ENCODE measurements at regions not wholly inside any gene's neighbourhood (a gene's known extent, or its start where the extent isn't known, plus 50 kb on each side); places are given as distances from the start of the nearest gene placed in this dataset.

DNA sequence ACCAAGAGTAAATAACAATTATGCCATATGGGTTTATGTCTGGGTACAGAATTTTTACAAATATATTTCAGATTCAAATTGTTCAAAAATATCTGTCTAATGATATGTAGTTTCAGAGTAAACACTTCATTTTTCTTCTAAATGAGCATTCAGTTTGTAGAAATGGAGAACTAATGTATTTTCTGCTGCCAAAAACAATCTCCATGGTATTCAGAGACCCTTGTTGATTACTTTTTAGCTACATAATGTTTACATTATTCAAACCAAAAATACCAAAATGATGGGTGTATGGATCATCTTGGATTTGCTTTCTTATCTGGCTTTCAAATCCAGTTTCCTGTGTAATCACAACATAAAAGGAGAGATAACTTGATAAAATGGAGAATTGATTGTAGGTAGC, 576.0 kb upstream of the CDH4 start:
- H3K9ac ChIP-seq (ENCODE audit: low read length): no peak overlapping the region

DNA sequence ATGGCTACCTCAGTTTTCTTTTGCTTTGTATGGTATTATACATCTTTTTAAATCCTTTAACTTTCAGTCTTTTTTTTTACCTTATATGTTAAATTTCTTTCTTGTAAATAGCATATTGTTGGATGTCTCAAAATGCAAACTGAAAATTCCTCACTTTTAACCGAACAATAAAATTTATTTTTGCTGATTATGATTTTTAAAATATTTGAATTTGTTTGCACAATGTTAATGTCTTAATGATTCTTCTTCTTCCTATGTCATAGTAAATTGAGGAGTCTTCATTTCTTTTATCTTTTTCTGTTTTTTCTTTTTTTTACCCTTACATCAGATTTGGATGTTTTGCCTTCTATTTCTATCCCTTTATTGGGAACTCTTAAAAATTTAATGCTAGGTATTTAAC, 574.2 kb upstream of the CDH4 start:
- Histone ChIP-seq H3K4me3 (ENCODE audit: low read length) (no peak overlapping the region), H2AFZ (ENCODE audit: low read length) (no peak overlapping the region), H3K79me2 (ENCODE audit: low read length) (no peaks in the 10 kb centered on the region), H3K4me2 (ENCODE audit: low read depth, low read length) (no peak overlapping the region), H3K36me3 (replicated peaks; ENCODE audit: insufficient read depth, low read length) (no peaks in the 10 kb centered on the region), H3F3A (ENCODE audit: insufficient read depth, low read length) (no peaks in the 10 kb centered on the region), H3K27me3 (replicated peaks; ENCODE audit: insufficient read depth, low read length) (no peaks in the 10 kb centered on the region), H3K9me2 (replicated peaks; ENCODE audit: insufficient read depth, low read length) (no peaks in the 10 kb centered on the region), H3K27ac (ENCODE audit: low read length) (no peak overlapping the region), H4K20me1 (ENCODE audit: insufficient read depth, low read length) (no peaks in the 10 kb centered on the region), H3K9ac (ENCODE audit: low read length) (no peak overlapping the region), H3K4me1 (ENCODE audit: low read length) (no peaks in the 10 kb centered on the region), H3K9me3 (replicated peaks; ENCODE audit: insufficient read depth, low read length) (no peaks in the 10 kb centered on the region)
- TF ChIP-seq EZH2 (optimal IDR thresholded peaks at IDR 0.05; ENCODE audit: low read depth, low read length): no peak
- TF ChIP-seq, protein P1, sequence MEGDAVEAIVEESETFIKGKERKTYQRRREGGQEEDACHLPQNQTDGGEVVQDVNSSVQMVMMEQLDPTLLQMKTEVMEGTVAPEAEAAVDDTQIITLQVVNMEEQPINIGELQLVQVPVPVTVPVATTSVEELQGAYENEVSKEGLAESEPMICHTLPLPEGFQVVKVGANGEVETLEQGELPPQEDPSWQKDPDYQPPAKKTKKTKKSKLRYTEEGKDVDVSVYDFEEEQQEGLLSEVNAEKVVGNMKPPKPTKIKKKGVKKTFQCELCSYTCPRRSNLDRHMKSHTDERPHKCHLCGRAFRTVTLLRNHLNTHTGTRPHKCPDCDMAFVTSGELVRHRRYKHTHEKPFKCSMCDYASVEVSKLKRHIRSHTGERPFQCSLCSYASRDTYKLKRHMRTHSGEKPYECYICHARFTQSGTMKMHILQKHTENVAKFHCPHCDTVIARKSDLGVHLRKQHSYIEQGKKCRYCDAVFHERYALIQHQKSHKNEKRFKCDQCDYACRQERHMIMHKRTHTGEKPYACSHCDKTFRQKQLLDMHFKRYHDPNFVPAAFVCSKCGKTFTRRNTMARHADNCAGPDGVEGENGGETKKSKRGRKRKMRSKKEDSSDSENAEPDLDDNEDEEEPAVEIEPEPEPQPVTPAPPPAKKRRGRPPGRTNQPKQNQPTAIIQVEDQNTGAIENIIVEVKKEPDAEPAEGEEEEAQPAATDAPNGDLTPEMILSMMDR (IDR thresholded peaks at IDR 0.05; ENCODE audit: low read length): no peak
- no peak for TF ChIP-seq EZH2phosphoT487 (IDR thresholded peaks at IDR 0.05; ENCODE audit: low read length)
- no peak for DNase-seq

More for the DNA sequence above, 576.0 kb upstream of the CDH4 start:
- H3K9me2 ChIP-seq (replicated peaks; ENCODE audit: insufficient read depth, low read length): no peaks in the 10 kb centered on the region
- no peaks in the 10 kb centered on the region for H3F3A ChIP-seq (ENCODE audit: insufficient read depth, low read length)
- H3K36me3 ChIP-seq (replicated peaks; ENCODE audit: insufficient read depth, low read length): no peaks in the 10 kb centered on the region
- no peak overlapping the region for H3K4me3 ChIP-seq (ENCODE audit: low read length)
- no peak overlapping the region for H2AFZ ChIP-seq (ENCODE audit: low read length)
- H3K27me3 ChIP-seq (replicated peaks; ENCODE audit: insufficient read depth, low read length): no peaks in the 10 kb centered on the region
- DNase-seq: no peak
- no peaks in the 10 kb centered on the region for H3K79me2 ChIP-seq (ENCODE audit: low read length)
- TF ChIP-seq, protein P1 (IDR thresholded peaks at IDR 0.05; ENCODE audit: low read length): no peak
- no peak for TF ChIP-seq EZH2phosphoT487 (IDR thresholded peaks at IDR 0.05; ENCODE audit: low read length)
- no peak for TF ChIP-seq EZH2 (optimal IDR thresholded peaks at IDR 0.05; ENCODE audit: low read depth, low read length)
- H3K4me1 ChIP-seq (ENCODE audit: low read length): no peaks in the 10 kb centered on the region
- H3K9me3 ChIP-seq (replicated peaks; ENCODE audit: insufficient read depth, low read length): no peaks in the 10 kb centered on the region
- no peaks in the 10 kb centered on the region for H4K20me1 ChIP-seq (ENCODE audit: insufficient read depth, low read length)
- no peak overlapping the region for H3K27ac ChIP-seq (ENCODE audit: low read length)
- no peak overlapping the region for H3K4me2 ChIP-seq (ENCODE audit: low read depth, low read length)

DNA sequence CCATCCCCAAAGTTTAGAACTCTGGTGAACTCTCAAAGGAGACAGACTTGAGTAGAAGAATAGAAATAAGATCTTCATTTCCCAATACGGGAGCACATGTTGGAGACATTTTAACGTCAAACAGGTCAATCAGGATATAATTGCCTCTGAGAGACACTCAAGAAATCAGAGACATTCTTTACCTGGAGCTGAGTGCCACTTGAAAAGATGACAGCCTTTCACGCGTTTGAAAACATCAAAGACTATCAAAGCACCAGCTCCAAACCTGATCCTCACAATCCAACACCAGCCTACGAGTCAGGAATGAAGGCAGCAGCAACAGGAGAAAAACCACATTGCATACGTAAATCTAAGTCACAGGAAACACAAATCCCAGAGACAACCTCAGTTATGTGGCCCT, 571.5 kb upstream of the CDH4 start:
- Histone ChIP-seq H3K9me3 (replicated peaks; ENCODE audit: insufficient read depth, low read length) (no peaks in the 10 kb centered on the region), H3K27me3 (replicated peaks; ENCODE audit: insufficient read depth, low read length) (no peaks in the 10 kb centered on the region), H2AFZ (ENCODE audit: low read length) (no peak overlapping the region), H3K9ac (ENCODE audit: low read length) (no peak overlapping the region), H3K27ac (ENCODE audit: low read length) (no peak overlapping the region), H3F3A (ENCODE audit: insufficient read depth, low read length) (no peaks in the 10 kb centered on the region), H4K20me1 (ENCODE audit: insufficient read depth, low read length) (no peaks in the 10 kb centered on the region), H3K4me2 (ENCODE audit: low read depth, low read length) (no peak overlapping the region), H3K4me1 (ENCODE audit: low read length) (no peaks in the 10 kb centered on the region), H3K9me2 (replicated peaks; ENCODE audit: insufficient read depth, low read length) (no peaks in the 10 kb centered on the region), H3K79me2 (ENCODE audit: low read length) (no peaks in the 10 kb centered on the region), H3K36me3 (replicated peaks; ENCODE audit: insufficient read depth, low read length) (no peaks in the 10 kb centered on the region), H3K4me3 (ENCODE audit: low read length) (no peak overlapping the region)
- DNase-seq: no peak
- TF ChIP-seq EZH2 (optimal IDR thresholded peaks at IDR 0.05; ENCODE audit: low read depth, low read length): no peak
- TF ChIP-seq, protein P1 (IDR thresholded peaks at IDR 0.05; ENCODE audit: low read length): no peak
- TF ChIP-seq EZH2phosphoT487 (IDR thresholded peaks at IDR 0.05; ENCODE audit: low read length): no peak
